ENCODE measurements at regions not wholly inside any gene's neighbourhood (a gene's known extent, or its start where the extent isn't known, plus 50 kb on each side); places are given as distances from the start of the nearest gene placed in this dataset.

GRCh38 chrX:44428989-44429627 is 85.6 kb upstream of the EFHC2 start:
- ChIA-PET POLR2A (no interaction called here), CTCF (no interaction called here)
- peaks cover 7% of the 10 kb centered on the region for H3K4me1 ChIP-seq (ENCODE audit: control insufficient read depth, insufficient read depth, low read length)
- no peaks in the 10 kb centered on the region for H3K9me3 ChIP-seq (ENCODE audit: control insufficient read depth, insufficient read depth, low read depth, low read length)
- intact Hi-C loops (cut with micrococcal nuclease; ENCODE audit: unreplicated experiment): no loop called here
- H3K27me3 ChIP-seq (ENCODE audit: control insufficient read depth, insufficient read depth, low read length): no peaks in the 10 kb centered on the region
- no peak for DNase-seq (ENCODE audit: low read depth, low spot score)
- TF ChIP-seq CTCF (IDR thresholded peaks at IDR 0.05) (no peak), SIN3A (IDR thresholded peaks at IDR 0.05; ENCODE audit: borderline replicate concordance, insufficient read depth, low read depth, low read length) (no peak), TCF7L2 (IDR thresholded peaks at IDR 0.05; ENCODE audit: low read depth, low read length) (peak; percentile 86)
- no TSS peak for BruUV-seq (replicated peaks)
- peak; percentile 78 for ATAC-seq
- no peak overlapping the region for H3K4me3 ChIP-seq (ENCODE audit: low read depth in 2 of 2, low read length in 2 of 2)
- in situ Hi-C loops (cut with HindIII; ENCODE audit: low pct_unique_long_range_greater_than_20kb, low sequenced_read_pairs): no loop called here
- peak overlapping the region; percentile 4; the same call in 1 of the 2 replicates for H3K27ac ChIP-seq (ENCODE audit: low read length)
- H3K36me3 ChIP-seq (ENCODE audit: control insufficient read depth, insufficient read depth, low read length): no peaks in the 10 kb centered on the region

- Histone ChIP-seq H3K4me1 (ENCODE audit: control insufficient read depth, insufficient read depth, low read length) (no peaks in the 10 kb centered on the region), H3K27ac (ENCODE audit: low read length) (no peak overlapping the region), H3K4me3 (ENCODE audit: low read depth in 2 of 2, low read length in 2 of 2) (no peak overlapping the region), H3K36me3 (ENCODE audit: control insufficient read depth, insufficient read depth, low read length) (no peaks in the 10 kb centered on the region), H3K9me3 (ENCODE audit: control insufficient read depth, insufficient read depth, low read depth, low read length) (no peaks in the 10 kb centered on the region), H3K27me3 (ENCODE audit: control insufficient read depth, insufficient read depth, low read length) (no peaks in the 10 kb centered on the region)
- TF ChIP-seq CTCF (IDR thresholded peaks at IDR 0.05) (no peak), SIN3A (IDR thresholded peaks at IDR 0.05; ENCODE audit: borderline replicate concordance, insufficient read depth, low read depth, low read length) (no peak), TCF7L2 (IDR thresholded peaks at IDR 0.05; ENCODE audit: low read depth, low read length) (no peak), POLR2AphosphoS5 (IDR thresholded peaks at IDR 0.05; ENCODE audit: low read depth, low read length) (no peak), REST (IDR thresholded peaks at IDR 0.05; ENCODE audit: insufficient read depth in 1 of 2, low read depth in 2 of 2, low read length in 1 of 2) (no peak)
- no TSS peak for BruUV-seq (replicated peaks)
- POLR2A ChIA-PET: no interaction called here
- DNase-seq (ENCODE audit: low read depth, low spot score): no peak
- intact Hi-C loops (cut with micrococcal nuclease; ENCODE audit: unreplicated experiment) (no loop called here), in situ Hi-C loops (cut with HindIII; ENCODE audit: low pct_unique_long_range_greater_than_20kb, low sequenced_read_pairs) (no loop called here)
- CTCF ChIA-PET: no interaction called here
- ATAC-seq: no peak
Observed at GRCh38 chrX:44422631-44423030, 79.2 kb upstream of the EFHC2 start.

Measured in Panc1 (cell line).